ENCODE measurements at regions not wholly inside any gene's neighbourhood (a gene's known extent, or its start where the extent isn't known, plus 50 kb on each side); places are given as distances from the start of the nearest gene placed in this dataset.

- TF ChIP-seq EZH2 (IDR thresholded peaks at IDR 0.05; ENCODE audit: low read length, missing control alignments) (no peak), CTCF (conservative IDR thresholded peaks at IDR 0.05 in 1 of 2, IDR thresholded peaks at IDR 0.05 in 1 of 2; ENCODE audit: low read depth in 1 of 2, low read length in 2 of 2) (no peak)
Observed at GRCh38 chr6:159557031-159557430, 136.0 kb downstream of the SOD2 start.
